SU-DHL-6 (cell line): ENCODE measurements at regions not wholly inside any gene's neighbourhood (a gene's known extent, or its start where the extent isn't known, plus 50 kb on each side); places are given as distances from the start of the nearest gene placed in this dataset.
"Not testable (repeated sequence)": the region's sequence is repeated elsewhere in the genome, so short reads cannot be mapped to it uniquely, and the experiment has no call there.

Source experiments
- H2AFZ ChIP-seq: fragments of 200-600 bp; sonication (generic); 2 replicates; pipeline ENCODE4 v1.6.1; 2014; ENCODE audit warnings: low read depth, mild to moderate bottlenecking, moderate library complexity, mixed read lengths, antibody characterized with exemption, low read length; ENCODE audit not compliant: severe bottlenecking
- H3F3A ChIP-seq: fragments of 200-600 bp; shearing (Covaris generic); 2 replicates; pipeline ENCODE4 v1.6.0; 2016; ENCODE audit warnings: antibody characterized with exemption, mild to moderate bottlenecking; ENCODE audit not compliant: insufficient read depth
- H3K27ac ChIP-seq: fragments of 200-600 bp; sonication (generic); 2 replicates; pipeline ENCODE4 v1.5.1; 2016; ENCODE audit warnings: low read depth, mild to moderate bottlenecking, low read length, moderate library complexity, mixed read lengths
- H3K27me3 ChIP-seq: fragments of 200-600 bp; sonication (generic), shearing (Covaris generic); 2 replicates; pipeline ENCODE4 v1.6.0; 2014; ENCODE audit warnings: mild to moderate bottlenecking, low read length
- H3K36me3 ChIP-seq: fragments of 200-600 bp; sonication (generic); 2 replicates; pipeline ENCODE4 v1.6.1; 2014; ENCODE audit warnings: mild to moderate bottlenecking, low read length, mixed read lengths
- H3K4me2 ChIP-seq: fragments of 300-600, 200-600 bp; shearing (Covaris generic), sonication (generic); 2 replicates; pipeline ENCODE4 v1.6.0; 2014; ENCODE audit warnings: low read length, low read depth, mild to moderate bottlenecking; ENCODE audit not compliant: poor library complexity, severe bottlenecking
- H3K4me3 ChIP-seq: fragments of 200-600 bp; sonication (generic); 2 replicates; pipeline ENCODE4 v1.5.1; 2014; ENCODE audit warnings: antibody characterized with exemption, low read length, mild to moderate bottlenecking, mixed read lengths; ENCODE audit not compliant: insufficient read depth, poor library complexity, severe bottlenecking
- H3K79me2 ChIP-seq: fragments of 200-600 bp; sonication (generic); 2 replicates; pipeline ENCODE4 v1.6.1; 2014; ENCODE audit warnings: mild to moderate bottlenecking, low read length, moderate library complexity; ENCODE audit not compliant: insufficient read depth
- H3K9ac ChIP-seq: fragments of 200-600 bp; sonication (generic); 2 replicates; pipeline ENCODE4 v1.7.0; 2014; ENCODE audit warnings: mild to moderate bottlenecking, low read length
- H3K9me2 ChIP-seq: fragments of 200-600 bp; sonication (generic); replicated peaks from 2 replicates; pipeline ENCODE4 v1.6.1; 2014; ENCODE audit warnings: low read length; ENCODE audit not compliant: insufficient read depth
- H3K9me3 ChIP-seq: fragments of 200-600 bp; sonication (generic); 2 replicates; pipeline ENCODE4 v1.6.1; 2014; ENCODE audit warnings: low read length, mixed read lengths; ENCODE audit not compliant: insufficient read depth
- H4K20me1 ChIP-seq: fragments of 200-600 bp; sonication (generic); 2 replicates; pipeline ENCODE4 v1.6.1; 2014; ENCODE audit warnings: low read depth, mild to moderate bottlenecking, antibody characterized with exemption, low read length, moderate library complexity, mixed read lengths
- CTCF ChIP-seq: fragments of 200-600 bp; sonication (generic); IDR thresholded peaks from one replicate; pipeline ENCODE4 v1.5.1; 2017; ENCODE audit warnings: antibody characterized with exemption, mild to moderate bottlenecking, low read length, moderate library complexity; ENCODE audit not compliant: insufficient read depth, poor library complexity, severe bottlenecking
- EZH2phosphoT487 ChIP-seq: fragments of 200-600 bp; sonication (generic), shearing (Covaris generic); conservative IDR thresholded peaks from 2 replicates; pipeline ENCODE4 v1.6.1; 2018; ENCODE audit warnings: mild to moderate bottlenecking, antibody characterized with exemption, low read length, moderate library complexity, mixed read lengths

GRCh38 chr2:195438692-195439091 lies 218.3 kb upstream of the SLC39A10 start:
- H3K4me2 ChIP-seq: no peak overlapping the region
- TF ChIP-seq CTCF (no peak), EZH2phosphoT487 (no peak)
- no peak overlapping the region for H2AFZ ChIP-seq
- H3K9me3 ChIP-seq: no peaks in the 10 kb centered on the region
- H3K27me3 ChIP-seq: no peaks in the 10 kb centered on the region
- no peaks in the 10 kb centered on the region for H3F3A ChIP-seq
- no peak overlapping the region for H3K9ac ChIP-seq
- no peaks in the 10 kb centered on the region for H4K20me1 ChIP-seq
- H3K9me2 ChIP-seq: no peaks in the 10 kb centered on the region
- H3K4me3 ChIP-seq: no peak overlapping the region
- no peaks in the 10 kb centered on the region for H3K36me3 ChIP-seq
- H3K79me2 ChIP-seq: no peaks in the 10 kb centered on the region
- no peak overlapping the region for H3K27ac ChIP-seq

- H3K27ac ChIP-seq: no peak overlapping the region
- H2AFZ ChIP-seq: no peak overlapping the region
- no peaks in the 10 kb centered on the region for H3K79me2 ChIP-seq
- no peaks in the 10 kb centered on the region for H4K20me1 ChIP-seq
- no peaks in the 10 kb centered on the region for H3K9me2 ChIP-seq
- no peak overlapping the region for H3K4me3 ChIP-seq
- no peaks in the 10 kb centered on the region for H3K36me3 ChIP-seq
- no peaks in the 10 kb centered on the region for H3K9me3 ChIP-seq
- no peak for TF ChIP-seq CTCF
- no peak for TF ChIP-seq EZH2phosphoT487
- no peak overlapping the region for H3K4me2 ChIP-seq
- H3K27me3 ChIP-seq: no peaks in the 10 kb centered on the region
- H3F3A ChIP-seq: no peaks in the 10 kb centered on the region
- no peak overlapping the region for H3K9ac ChIP-seq
Measured at GRCh38 chr2:195437521-195437920, 219.5 kb upstream of the SLC39A10 start.

GRCh38 chr2:195434346-195434745 lies 222.7 kb upstream of the SLC39A10 start:
- no peaks in the 10 kb centered on the region for H3K9me3 ChIP-seq
- H3K27me3 ChIP-seq: no peaks in the 10 kb centered on the region
- H3K9me2 ChIP-seq: no peaks in the 10 kb centered on the region
- TF ChIP-seq EZH2phosphoT487 (no peak), CTCF (no peak)
- no peaks in the 10 kb centered on the region for H4K20me1 ChIP-seq
- no peak overlapping the region for H2AFZ ChIP-seq
- no peak overlapping the region for H3K9ac ChIP-seq
- no peak overlapping the region for H3K4me2 ChIP-seq
- no peaks in the 10 kb centered on the region for H3K79me2 ChIP-seq
- no peak overlapping the region for H3K27ac ChIP-seq
- no peaks in the 10 kb centered on the region for H3K36me3 ChIP-seq
- H3K4me3 ChIP-seq: no peak overlapping the region
- no peaks in the 10 kb centered on the region for H3F3A ChIP-seq

GRCh38 chr2:195433729-195434128 lies 223.3 kb upstream of the SLC39A10 start:
- H3K27ac ChIP-seq, H3K4me2 ChIP-seq, H3K27me3 ChIP-seq, H3F3A ChIP-seq, H3K36me3 ChIP-seq, H3K9ac ChIP-seq, H3K4me3 ChIP-seq, H4K20me1 ChIP-seq, H2AFZ ChIP-seq, H3K9me2 ChIP-seq, H3K9me3 ChIP-seq, H3K79me2 ChIP-seq: not testable (repeated sequence)
